ENCODE measurements at regions not wholly inside any gene's neighbourhood (a gene's known extent, or its start where the extent isn't known, plus 50 kb on each side); places are given as distances from the start of the nearest gene placed in this dataset.

DNA sequence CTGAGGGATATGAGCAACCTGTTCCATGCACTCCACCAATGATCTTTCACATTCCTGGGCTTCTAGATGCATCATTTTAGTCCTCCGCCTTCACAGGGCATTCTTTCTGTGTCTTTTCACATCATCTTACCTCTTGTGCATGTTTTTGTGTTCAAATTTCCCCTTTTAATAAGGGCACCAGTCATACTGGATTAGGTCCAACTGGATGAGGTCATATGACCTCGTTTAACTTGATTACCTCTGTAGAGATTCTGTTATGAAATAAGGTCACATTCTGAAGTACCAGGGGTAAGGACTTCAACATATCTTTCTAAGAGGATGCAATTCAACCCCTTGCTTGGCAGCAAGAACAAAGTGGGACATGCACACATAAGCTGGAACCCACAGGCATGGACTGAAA lies 335.3 kb upstream of the TLE4 start:
- H3K4me3 Mint-ChIP-seq = no peak overlapping the region
- H3K27ac Mint-ChIP-seq (ENCODE audit: low read depth) = no peak overlapping the region
- ATAC-seq (replicated peaks; ENCODE audit: extremely low read depth, poor library complexity, severe bottlenecking) (no peak), DNase-seq (ENCODE audit: low spot score in 2 of 2) (no peak)
- H3K9me3 Mint-ChIP-seq = no peaks in the 10 kb centered on the region
- no peaks in the 10 kb centered on the region for H3K4me1 Mint-ChIP-seq
- H3K27me3 Mint-ChIP-seq = peaks cover 19% of the 10 kb centered on the region
- H3K36me3 Mint-ChIP-seq (ENCODE audit: insufficient read depth) = no peaks in the 10 kb centered on the region

DNA sequence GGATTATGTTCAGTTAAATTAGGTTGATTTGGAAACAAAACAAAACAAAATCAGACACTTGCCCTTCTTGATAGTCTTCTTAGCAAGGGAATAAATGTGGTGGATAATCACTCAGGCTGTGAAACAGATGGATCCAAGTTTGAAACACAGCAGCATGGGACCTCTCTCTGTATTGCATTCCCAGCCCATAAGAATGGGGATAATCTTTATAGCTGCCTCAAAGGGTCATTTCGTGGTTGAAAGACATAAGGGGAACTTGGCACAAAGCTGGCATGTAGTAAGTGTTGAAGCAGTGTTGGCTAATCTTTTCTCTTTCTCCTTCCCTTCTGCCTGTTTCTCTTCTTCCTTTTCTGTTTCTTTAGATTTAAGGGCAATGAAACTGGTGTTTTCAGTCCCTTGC lies 333.9 kb upstream of the TLE4 start:
- Mint-ChIP-seq H3K9me3 (no peaks in the 10 kb centered on the region), H3K36me3 (ENCODE audit: insufficient read depth) (no peaks in the 10 kb centered on the region), H3K27me3 (peaks cover 19% of the 10 kb centered on the region), H3K4me1 (no peaks in the 10 kb centered on the region), H3K27ac (ENCODE audit: low read depth) (no peak overlapping the region), H3K4me3 (no peak overlapping the region)
- DNase-seq (ENCODE audit: low spot score in 2 of 2) (no peak), ATAC-seq (replicated peaks; ENCODE audit: extremely low read depth, poor library complexity, severe bottlenecking) (no peak)

DNA sequence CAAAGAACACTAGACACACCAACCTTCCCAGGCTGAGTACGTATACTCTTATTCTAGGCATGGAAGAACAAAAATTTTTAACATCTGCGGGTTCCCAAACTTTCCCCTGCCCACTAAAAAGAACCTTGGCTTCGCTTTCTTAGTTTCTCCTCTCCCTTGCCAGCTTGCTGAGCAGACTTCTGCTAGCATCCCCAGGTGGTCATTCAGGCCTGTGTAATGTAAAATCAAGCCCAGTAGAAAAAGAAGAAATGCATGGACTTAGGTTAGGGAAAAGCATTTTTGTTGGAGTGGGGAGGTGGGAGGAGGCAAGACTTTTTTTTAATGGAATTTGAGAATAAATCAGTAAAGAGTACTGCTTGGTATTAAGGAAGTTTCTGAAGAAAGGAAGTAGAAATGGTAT lies 331.0 kb upstream of the TLE4 start:
- Mint-ChIP-seq H3K4me1 (no peaks in the 10 kb centered on the region), H3K9me3 (no peaks in the 10 kb centered on the region), H3K4me3 (no peak overlapping the region), H3K27me3 (peaks cover 19% of the 10 kb centered on the region), H3K27ac (ENCODE audit: low read depth) (no peak overlapping the region), H3K36me3 (ENCODE audit: insufficient read depth) (no peaks in the 10 kb centered on the region)
- no peak for DNase-seq (ENCODE audit: low spot score in 2 of 2)
- no peak for ATAC-seq (replicated peaks; ENCODE audit: extremely low read depth, poor library complexity, severe bottlenecking)

DNA sequence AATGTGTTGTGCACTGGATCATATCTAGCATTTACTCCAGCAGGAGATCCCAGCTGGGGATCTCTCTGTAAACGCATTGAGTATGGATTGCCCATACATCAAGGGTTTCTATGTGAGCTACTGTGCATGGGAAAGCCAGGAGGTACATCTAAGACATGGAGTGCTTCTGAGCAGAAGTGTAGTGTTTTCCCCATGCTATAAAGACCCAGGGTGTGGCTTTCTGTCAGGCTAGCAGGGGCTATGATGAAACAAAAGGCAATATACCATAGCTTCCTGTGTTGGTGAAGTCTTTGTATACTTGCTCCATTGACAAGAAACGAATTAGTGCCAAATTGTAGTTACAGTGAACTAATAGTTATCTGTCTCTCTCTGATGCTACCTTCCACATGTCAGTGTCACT lies 329.3 kb upstream of the TLE4 start:
- Mint-ChIP-seq H3K4me3 (no peak overlapping the region), H3K27me3 (peaks cover 16% of the 10 kb centered on the region), H3K27ac (ENCODE audit: low read depth) (no peak overlapping the region), H3K9me3 (no peaks in the 10 kb centered on the region), H3K4me1 (no peaks in the 10 kb centered on the region), H3K36me3 (ENCODE audit: insufficient read depth) (no peaks in the 10 kb centered on the region)
- no peak for ATAC-seq (replicated peaks; ENCODE audit: extremely low read depth, poor library complexity, severe bottlenecking)
- DNase-seq (ENCODE audit: low spot score in 2 of 2) = no peak

DNA sequence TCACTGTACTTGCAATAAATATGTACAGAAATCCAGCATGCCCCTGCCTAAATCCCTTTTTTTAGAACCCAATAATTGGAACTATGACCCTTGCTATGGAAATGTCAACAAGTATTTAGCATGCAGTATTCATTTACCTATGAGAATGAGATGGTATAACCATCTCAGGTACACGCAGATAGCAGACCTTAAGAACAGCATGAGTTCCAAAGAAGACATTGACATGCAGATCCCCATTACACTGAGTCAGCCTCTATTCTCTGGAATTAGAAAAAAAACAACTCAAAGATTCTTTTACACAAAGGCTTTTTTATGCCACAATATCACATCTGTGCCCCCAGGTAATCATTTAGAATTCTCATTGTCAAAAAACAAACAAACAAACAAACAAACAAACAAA lies 325.6 kb upstream of the TLE4 start:
- no peaks in the 10 kb centered on the region for H3K36me3 Mint-ChIP-seq (ENCODE audit: insufficient read depth)
- peaks cover 13% of the 10 kb centered on the region for H3K27me3 Mint-ChIP-seq
- no peak overlapping the region for H3K27ac Mint-ChIP-seq (ENCODE audit: low read depth)
- H3K4me3 Mint-ChIP-seq = no peak overlapping the region
- DNase-seq (ENCODE audit: low spot score in 2 of 2) (no peak), ATAC-seq (replicated peaks; ENCODE audit: extremely low read depth, poor library complexity, severe bottlenecking) (no peak)
- no peaks in the 10 kb centered on the region for H3K4me1 Mint-ChIP-seq
- H3K9me3 Mint-ChIP-seq = no peaks in the 10 kb centered on the region

DNA sequence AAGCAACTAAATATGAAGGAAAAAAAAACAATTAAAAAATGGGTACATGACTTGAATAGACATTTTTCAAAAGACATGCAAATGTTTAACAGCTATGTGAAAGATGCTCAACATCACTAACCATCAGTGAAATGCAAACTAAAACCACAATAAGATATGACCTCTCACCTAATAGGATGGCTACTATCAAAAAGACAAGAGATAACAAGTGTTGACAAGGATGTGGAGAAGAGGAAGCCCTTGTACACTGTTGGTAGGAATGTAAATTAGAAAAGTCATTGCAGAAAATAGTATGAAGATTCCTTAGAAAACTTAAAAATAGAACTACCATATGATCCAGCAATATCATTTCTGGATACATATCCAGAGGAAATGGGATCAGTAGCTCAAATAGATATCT lies 324.7 kb upstream of the TLE4 start:
- Mint-ChIP-seq H3K9me3 (no peaks in the 10 kb centered on the region), H3K27ac (ENCODE audit: low read depth) (no peak overlapping the region), H3K36me3 (ENCODE audit: insufficient read depth) (no peaks in the 10 kb centered on the region), H3K27me3 (peaks cover 13% of the 10 kb centered on the region), H3K4me3 (no peak overlapping the region), H3K4me1 (no peaks in the 10 kb centered on the region)
- DNase-seq (ENCODE audit: low spot score in 2 of 2) (no peak), ATAC-seq (replicated peaks; ENCODE audit: extremely low read depth, poor library complexity, severe bottlenecking) (no peak)

DNA sequence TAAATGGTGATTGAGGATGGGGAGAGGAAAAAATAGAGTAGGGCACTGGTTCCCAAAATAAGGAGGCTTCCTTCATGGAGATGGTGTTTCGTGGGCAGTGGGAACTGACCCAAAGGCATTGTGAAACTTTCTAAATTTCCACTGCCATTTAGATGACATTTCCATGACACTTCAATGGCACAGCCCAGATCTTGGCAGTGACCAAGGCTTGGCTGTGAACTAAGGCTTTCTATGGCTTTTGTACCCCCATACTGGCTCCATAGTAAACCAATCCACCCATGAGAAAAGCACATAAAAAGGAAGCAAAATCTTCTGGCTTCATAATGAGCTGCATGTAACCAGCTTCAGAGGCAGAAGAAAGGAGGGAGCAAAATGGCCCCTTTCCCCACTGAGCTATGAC lies 321.0 kb upstream of the TLE4 start:
- ATAC-seq (replicated peaks; ENCODE audit: extremely low read depth, poor library complexity, severe bottlenecking) (no peak), DNase-seq (ENCODE audit: low spot score in 2 of 2) (no peak)
- no peaks in the 10 kb centered on the region for H3K36me3 Mint-ChIP-seq (ENCODE audit: insufficient read depth)
- H3K4me3 Mint-ChIP-seq = no peak overlapping the region
- H3K9me3 Mint-ChIP-seq = no peaks in the 10 kb centered on the region
- no peaks in the 10 kb centered on the region for H3K4me1 Mint-ChIP-seq
- no peak overlapping the region for H3K27ac Mint-ChIP-seq (ENCODE audit: low read depth)
- H3K27me3 Mint-ChIP-seq = peaks cover 13% of the 10 kb centered on the region

DNA sequence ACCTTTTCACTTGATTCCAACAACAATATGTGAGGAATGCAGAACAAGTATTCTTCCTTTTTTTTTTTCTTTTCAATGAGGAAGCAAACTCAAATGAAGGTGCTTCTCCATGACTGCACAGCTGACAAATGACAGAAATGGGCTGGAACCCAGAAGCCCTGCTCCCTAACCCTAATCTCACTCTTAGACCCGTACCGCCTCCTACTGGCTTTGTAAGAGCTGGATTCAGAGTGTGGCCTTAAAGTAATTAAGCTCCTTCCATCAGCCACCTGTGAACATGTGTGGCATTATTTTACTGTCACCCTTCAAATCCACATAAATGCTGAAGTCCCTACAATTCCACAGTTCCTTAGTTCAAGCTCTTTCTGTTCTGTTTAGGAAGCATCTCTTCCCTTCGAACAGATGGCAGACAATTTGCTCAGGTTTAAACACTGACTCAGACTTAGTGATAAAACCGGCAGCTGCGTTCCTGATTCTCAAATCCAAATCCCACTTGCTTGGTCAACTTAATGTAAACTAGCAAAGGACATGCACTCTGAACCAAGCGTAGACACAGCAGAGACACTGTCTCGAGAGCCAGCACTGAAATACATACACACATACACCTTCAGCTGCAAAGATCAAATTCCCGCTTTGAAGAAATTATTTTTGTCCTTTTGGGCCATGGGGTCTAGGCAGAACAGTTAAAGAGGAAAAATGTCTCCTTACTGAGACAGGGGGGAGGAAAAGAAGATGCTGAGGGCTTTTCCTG lies 316.7 kb upstream of the TLE4 start:
- H3K4me3 Mint-ChIP-seq = no peak overlapping the region
- H3K9me3 Mint-ChIP-seq = no peaks in the 10 kb centered on the region
- DNase-seq (ENCODE audit: low spot score in 2 of 2) = no peak
- H3K27ac Mint-ChIP-seq (ENCODE audit: low read depth) = no peak overlapping the region
- peaks cover 5% of the 10 kb centered on the region for H3K27me3 Mint-ChIP-seq
- ATAC-seq (replicated peaks; ENCODE audit: extremely low read depth, poor library complexity, severe bottlenecking) = no peak
- H3K4me1 Mint-ChIP-seq = no peaks in the 10 kb centered on the region
- no peaks in the 10 kb centered on the region for H3K36me3 Mint-ChIP-seq (ENCODE audit: insufficient read depth)

DNA sequence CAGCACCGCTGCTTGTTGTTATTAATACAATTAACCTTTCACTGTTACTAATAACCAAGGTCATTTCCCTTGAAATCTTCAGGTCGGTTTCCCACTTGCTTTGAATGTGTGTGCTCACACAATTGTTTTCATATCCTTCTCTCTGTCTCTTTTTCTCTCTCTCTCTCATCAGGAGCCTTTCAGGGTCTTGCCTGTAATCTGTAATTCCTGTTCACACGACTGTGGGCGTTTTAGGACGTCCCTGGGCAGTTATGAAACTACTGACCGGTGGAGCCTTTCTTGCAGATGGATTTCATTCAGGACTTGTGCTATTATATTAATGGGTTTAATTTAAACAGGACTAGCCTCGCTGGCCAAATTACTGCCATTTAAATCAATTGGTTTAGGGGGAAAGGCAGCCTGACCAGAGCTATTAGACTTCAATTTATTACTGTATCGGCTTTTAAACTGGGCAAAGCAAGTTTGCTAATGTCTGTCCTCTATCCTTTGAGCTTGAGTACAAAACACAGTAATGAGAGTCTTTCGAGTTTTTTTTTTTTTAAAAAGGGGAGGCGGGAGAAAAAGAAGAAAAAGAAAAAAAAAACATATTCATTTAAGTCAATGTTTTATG lies 316.0 kb upstream of the TLE4 start:
- Mint-ChIP-seq H3K4me1 (no peaks in the 10 kb centered on the region), H3K27ac (ENCODE audit: low read depth) (no peak overlapping the region), H3K36me3 (ENCODE audit: insufficient read depth) (no peaks in the 10 kb centered on the region), H3K27me3 (peaks cover 12% of the 10 kb centered on the region), H3K9me3 (no peaks in the 10 kb centered on the region), H3K4me3 (no peak overlapping the region)
- ATAC-seq (replicated peaks; ENCODE audit: extremely low read depth, poor library complexity, severe bottlenecking) = no peak
- no peak for DNase-seq (ENCODE audit: low spot score in 2 of 2)

DNA sequence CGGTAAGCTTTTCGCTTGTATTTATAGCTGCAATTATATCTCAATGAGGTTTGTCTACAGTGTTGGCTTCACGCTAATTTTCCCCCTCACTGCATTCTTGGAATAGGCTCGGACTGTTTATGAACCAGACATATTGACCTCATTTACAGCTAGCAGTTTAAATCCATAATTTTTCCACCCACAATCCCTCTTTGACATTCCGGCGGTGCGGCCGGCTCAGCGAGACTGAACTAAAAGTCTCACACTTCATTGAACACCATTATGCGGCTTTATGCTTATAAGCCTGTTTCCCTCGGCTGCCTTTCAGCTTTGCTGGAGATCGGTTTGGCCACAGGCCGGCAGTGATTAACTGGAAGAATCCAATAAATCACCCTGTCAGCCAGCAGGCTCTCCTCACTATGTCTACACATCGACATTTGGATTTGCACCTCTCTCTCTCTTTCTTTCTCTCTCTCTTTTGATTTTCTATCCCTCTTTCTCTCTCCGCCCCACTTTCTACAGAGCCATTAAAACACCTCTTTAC lies 315.0 kb upstream of the TLE4 start:
- Mint-ChIP-seq H3K27ac (ENCODE audit: low read depth) (no peak overlapping the region), H3K4me3 (no peak overlapping the region), H3K4me1 (no peaks in the 10 kb centered on the region), H3K27me3 (peaks cover 21% of the 10 kb centered on the region), H3K9me3 (no peaks in the 10 kb centered on the region), H3K36me3 (ENCODE audit: insufficient read depth) (no peaks in the 10 kb centered on the region)
- no peak for ATAC-seq (replicated peaks; ENCODE audit: extremely low read depth, poor library complexity, severe bottlenecking)
- DNase-seq (ENCODE audit: low spot score in 2 of 2) = no peak

DNA sequence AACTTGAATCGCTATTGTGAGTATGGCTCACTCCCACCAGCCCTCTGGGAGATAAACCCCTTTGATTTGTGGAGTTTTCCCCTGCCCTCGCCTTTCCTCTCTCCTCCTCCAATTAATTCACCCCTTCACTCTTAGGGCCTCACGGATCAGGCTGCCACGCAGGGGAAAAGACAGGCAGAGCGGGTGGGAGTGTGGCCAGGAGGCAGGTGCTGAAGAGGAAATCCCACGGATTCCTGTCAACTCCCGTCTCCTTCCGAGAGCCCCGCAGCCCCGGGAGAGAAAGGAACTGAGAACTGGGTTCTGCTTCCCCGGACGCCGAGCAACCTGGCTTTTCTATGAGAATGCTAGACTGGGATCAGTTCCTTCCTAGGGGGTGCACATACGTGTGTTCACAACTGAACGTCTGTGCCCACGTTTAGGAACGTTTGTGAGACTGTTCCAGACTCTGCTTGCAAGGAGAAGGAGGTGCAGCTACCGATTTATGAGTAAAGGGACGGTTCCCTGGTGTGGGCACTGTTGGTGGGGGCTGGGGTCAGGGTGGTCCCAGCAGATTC lies 314.5 kb upstream of the TLE4 start:
- Mint-ChIP-seq H3K9me3 (no peaks in the 10 kb centered on the region), H3K4me3 (no peak overlapping the region), H3K27ac (ENCODE audit: low read depth) (no peak overlapping the region), H3K4me1 (no peaks in the 10 kb centered on the region), H3K36me3 (ENCODE audit: insufficient read depth) (no peaks in the 10 kb centered on the region), H3K27me3 (peaks cover 21% of the 10 kb centered on the region)
- no peak for ATAC-seq (replicated peaks; ENCODE audit: extremely low read depth, poor library complexity, severe bottlenecking)
- DNase-seq (ENCODE audit: low spot score in 2 of 2) = no peak

DNA sequence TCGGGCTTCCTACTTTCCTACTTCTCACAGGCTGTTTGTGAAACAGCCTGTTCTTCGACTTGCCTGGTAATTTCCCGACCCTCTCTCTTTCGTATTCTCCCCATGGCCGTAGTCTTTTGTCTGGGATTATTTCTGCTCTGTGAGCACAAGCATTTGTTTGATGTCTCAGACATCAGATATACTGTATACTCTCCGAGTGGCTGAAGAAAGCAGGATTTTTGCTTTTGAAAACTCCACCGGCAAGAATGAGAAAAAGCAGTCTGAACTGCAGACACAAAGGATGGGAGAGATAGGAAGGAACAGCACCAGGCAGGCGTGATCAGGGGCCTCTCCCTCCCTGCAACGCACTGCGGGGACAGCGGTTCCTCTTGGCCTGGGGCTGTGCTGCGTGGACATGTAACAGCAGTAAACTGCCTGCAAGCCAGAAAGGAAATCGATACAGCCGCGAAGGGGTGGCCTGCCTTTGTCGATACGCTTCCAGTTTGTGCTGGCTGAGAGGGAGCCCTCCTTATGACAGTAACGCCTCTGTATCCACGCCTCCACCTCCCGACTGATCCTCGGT lies 313.9 kb upstream of the TLE4 start:
- ATAC-seq (replicated peaks; ENCODE audit: extremely low read depth, poor library complexity, severe bottlenecking) (no peak), DNase-seq (ENCODE audit: low spot score in 2 of 2) (no peak)
- H3K9me3 Mint-ChIP-seq = no peaks in the 10 kb centered on the region
- H3K4me3 Mint-ChIP-seq = no peak overlapping the region
- H3K27ac Mint-ChIP-seq (ENCODE audit: low read depth) = no peak overlapping the region
- H3K4me1 Mint-ChIP-seq = no peaks in the 10 kb centered on the region
- no peaks in the 10 kb centered on the region for H3K36me3 Mint-ChIP-seq (ENCODE audit: insufficient read depth)
- H3K27me3 Mint-ChIP-seq = peaks cover 26% of the 10 kb centered on the region

DNA sequence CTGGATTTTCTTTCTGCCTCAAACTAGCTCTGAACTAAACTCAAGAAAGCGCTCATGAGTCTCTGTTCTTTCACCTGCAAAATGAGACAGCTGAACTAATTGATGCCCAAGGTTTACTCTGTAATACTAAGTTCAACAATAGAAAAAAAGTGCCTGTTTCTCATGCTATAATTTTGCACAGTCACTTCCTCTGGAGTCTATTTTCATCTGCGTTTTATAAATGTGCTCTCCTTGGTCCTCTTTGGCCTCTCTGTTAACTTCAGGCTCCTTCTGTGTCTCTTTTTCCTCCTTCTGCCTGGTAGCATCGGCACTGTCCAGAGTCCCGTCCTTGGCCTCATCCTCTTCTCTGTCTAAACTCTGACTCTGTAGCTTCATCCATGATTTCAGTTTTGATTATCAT lies 311.9 kb upstream of the TLE4 start:
- Mint-ChIP-seq H3K27ac (ENCODE audit: low read depth) (no peak overlapping the region), H3K4me1 (no peaks in the 10 kb centered on the region), H3K27me3 (peaks cover 44% of the 10 kb centered on the region), H3K4me3 (no peak overlapping the region), H3K9me3 (no peaks in the 10 kb centered on the region), H3K36me3 (ENCODE audit: insufficient read depth) (no peaks in the 10 kb centered on the region)
- DNase-seq (ENCODE audit: low spot score in 2 of 2) = no peak
- no peak for ATAC-seq (replicated peaks; ENCODE audit: extremely low read depth, poor library complexity, severe bottlenecking)
